ENCODE measurements at regions not wholly inside any gene's neighbourhood (a gene's known extent, or its start where the extent isn't known, plus 50 kb on each side); places are given as distances from the start of the nearest gene placed in this dataset.

- Histone ChIP-seq H3K36me3 (ENCODE audit: insufficient read depth, insufficient read length, low read length) (no peaks in the 10 kb centered on the region), H3K9me3 (ENCODE audit: insufficient read depth, low read length) (peaks cover 2% of the 10 kb centered on the region; the same call in 1 of the 2 replicates), H3K27me3 (ENCODE audit: insufficient read depth, insufficient read length) (peaks cover 6% of the 10 kb centered on the region), H3K4me1 (ENCODE audit: insufficient read depth, insufficient read length) (peaks cover 24% of the 10 kb centered on the region), H3K9ac (ENCODE audit: insufficient read length, low read depth) (no peak overlapping the region), H3K4me3 (ENCODE audit: insufficient read length, low read depth) (no peak overlapping the region)
- TF ChIP-seq YY1 (IDR thresholded peaks at IDR 0.05; ENCODE audit: insufficient read depth, insufficient read length) (no peak), ZNF274 (IDR thresholded peaks at IDR 0.05; ENCODE audit: low read depth, low read length) (no peak), SUZ12 (IDR thresholded peaks at IDR 0.05; ENCODE audit: extremely low read depth, insufficient read depth, insufficient read length) (no peak)
- DNase-seq (ENCODE audit: low read depth, low spot score): no peak
Observed at GRCh38 chr21:45347048-45347711, 57.8 kb upstream of the COL18A1 start.

DNA sequence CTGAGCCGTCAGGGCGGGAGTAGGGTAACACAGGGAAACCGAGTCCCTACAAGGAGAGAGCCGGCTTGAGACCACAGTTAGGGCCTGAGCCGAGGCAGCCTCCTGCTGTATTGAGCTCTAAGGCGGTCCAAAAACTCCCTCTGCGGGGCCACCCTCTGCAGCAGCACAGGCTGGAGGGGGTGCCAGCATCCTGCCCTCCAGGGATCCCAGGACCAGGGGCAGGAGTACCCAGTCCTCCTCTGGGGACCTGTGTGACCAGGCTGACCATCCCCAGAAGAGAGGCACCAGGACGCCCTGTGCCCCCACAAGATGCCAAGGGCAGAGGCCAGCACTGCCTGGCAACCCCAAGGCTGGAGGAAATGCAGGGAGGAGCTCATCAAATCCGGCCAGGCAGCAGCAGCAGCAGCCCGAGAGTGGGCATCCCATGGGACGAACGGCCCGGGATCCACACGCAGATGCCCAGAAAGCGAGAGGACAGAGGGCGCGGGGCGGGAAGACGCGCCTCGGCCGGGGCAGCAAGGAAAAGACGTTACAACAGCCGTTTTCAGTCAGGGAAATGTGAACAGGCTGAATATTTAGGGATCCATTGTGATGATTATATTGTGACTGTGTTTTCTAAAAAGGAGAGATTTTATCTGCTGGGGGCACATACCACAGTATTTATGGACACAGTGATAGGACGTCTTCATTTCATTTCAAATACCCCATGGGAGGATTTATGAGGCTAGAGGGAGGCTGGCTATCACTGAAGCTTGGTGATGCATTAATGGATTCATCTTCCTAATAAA lies 57.1 kb upstream of the COL18A1 start:
- Histone ChIP-seq H3K27me3 (ENCODE audit: insufficient read depth, insufficient read length) (peaks cover 6% of the 10 kb centered on the region), H3K9me3 (ENCODE audit: insufficient read depth, low read length) (no peaks in the 10 kb centered on the region), H3K4me3 (ENCODE audit: insufficient read length, low read depth) (no peak overlapping the region), H3K4me1 (ENCODE audit: insufficient read depth, insufficient read length) (peaks cover 24% of the 10 kb centered on the region), H3K36me3 (ENCODE audit: insufficient read depth, insufficient read length, low read length) (no peaks in the 10 kb centered on the region), H3K9ac (ENCODE audit: insufficient read length, low read depth) (peak overlapping the region; percentile 37)
- no peak for DNase-seq (ENCODE audit: low read depth, low spot score)
- no peak for TF ChIP-seq ZNF274 (IDR thresholded peaks at IDR 0.05; ENCODE audit: low read depth, low read length)
- TF ChIP-seq SUZ12 (IDR thresholded peaks at IDR 0.05; ENCODE audit: extremely low read depth, insufficient read depth, insufficient read length): no peak
- no peak for TF ChIP-seq YY1 (IDR thresholded peaks at IDR 0.05; ENCODE audit: insufficient read depth, insufficient read length)

- DNase-seq (ENCODE audit: low read depth, low spot score): no peak
- Histone ChIP-seq H3K4me3 (ENCODE audit: insufficient read length, low read depth) (no peak overlapping the region), H3K4me1 (ENCODE audit: insufficient read depth, insufficient read length) (peaks cover 31% of the 10 kb centered on the region)
Observed at GRCh38 chr21:45348591-45349327, 56.2 kb upstream of the COL18A1 start.

DNA sequence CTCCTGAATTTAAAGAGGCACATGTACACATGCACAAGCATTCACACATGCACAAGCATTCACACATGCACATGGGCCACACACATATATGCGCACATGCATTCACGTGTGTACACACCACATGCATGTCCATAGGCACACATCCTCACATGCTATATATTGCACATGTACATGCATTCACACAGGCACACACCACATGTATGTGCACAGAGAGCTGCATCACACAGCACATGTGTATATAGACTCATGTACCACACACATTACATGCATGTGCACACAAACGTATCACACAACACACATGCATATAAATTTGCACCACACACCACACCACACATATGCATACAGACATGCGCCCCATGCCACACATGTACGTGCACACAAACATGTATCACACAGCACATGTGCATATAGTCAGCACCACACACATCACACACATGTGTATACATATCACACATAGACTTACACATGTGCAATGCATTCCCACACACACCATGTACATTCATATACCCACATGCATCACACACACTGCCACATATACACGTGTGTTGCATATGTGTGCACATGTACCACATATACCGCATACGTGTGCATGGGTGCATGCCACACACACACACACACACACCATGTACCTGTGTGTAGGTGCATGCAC lies 54.6 kb upstream of the COL18A1 start:
- TF ChIP-seq YY1 (IDR thresholded peaks at IDR 0.05; ENCODE audit: insufficient read depth, insufficient read length) (no peak), SUZ12 (IDR thresholded peaks at IDR 0.05; ENCODE audit: extremely low read depth, insufficient read depth, insufficient read length) (no peak), ZNF274 (IDR thresholded peaks at IDR 0.05; ENCODE audit: low read depth, low read length) (no peak)
- H3K9me3 ChIP-seq (ENCODE audit: insufficient read depth, low read length): no peaks in the 10 kb centered on the region
- no peaks in the 10 kb centered on the region for H3K36me3 ChIP-seq (ENCODE audit: insufficient read depth, insufficient read length, low read length)
- H3K27me3 ChIP-seq (ENCODE audit: insufficient read depth, insufficient read length): peaks cover 6% of the 10 kb centered on the region
- H3K9ac ChIP-seq (ENCODE audit: insufficient read length, low read depth): no peak overlapping the region
- H3K4me1 ChIP-seq (ENCODE audit: insufficient read depth, insufficient read length): peaks cover 31% of the 10 kb centered on the region
- no peak for DNase-seq (ENCODE audit: low read depth, low spot score)
- H3K4me3 ChIP-seq (ENCODE audit: insufficient read length, low read depth): no peak overlapping the region

More at GRCh38 chr21:45348591-45349327, 56.2 kb upstream of the COL18A1 start:
- no peaks in the 10 kb centered on the region for H3K9me3 ChIP-seq (ENCODE audit: insufficient read depth, low read length)
- peaks cover 6% of the 10 kb centered on the region for H3K27me3 ChIP-seq (ENCODE audit: insufficient read depth, insufficient read length)
- H3K9ac ChIP-seq (ENCODE audit: insufficient read length, low read depth): no peak overlapping the region
- TF ChIP-seq ZNF274 (IDR thresholded peaks at IDR 0.05; ENCODE audit: low read depth, low read length): no peak
- TF ChIP-seq YY1 (IDR thresholded peaks at IDR 0.05; ENCODE audit: insufficient read depth, insufficient read length): no peak
- TF ChIP-seq SUZ12 (IDR thresholded peaks at IDR 0.05; ENCODE audit: extremely low read depth, insufficient read depth, insufficient read length): no peak
- no peaks in the 10 kb centered on the region for H3K36me3 ChIP-seq (ENCODE audit: insufficient read depth, insufficient read length, low read length)

DNA sequence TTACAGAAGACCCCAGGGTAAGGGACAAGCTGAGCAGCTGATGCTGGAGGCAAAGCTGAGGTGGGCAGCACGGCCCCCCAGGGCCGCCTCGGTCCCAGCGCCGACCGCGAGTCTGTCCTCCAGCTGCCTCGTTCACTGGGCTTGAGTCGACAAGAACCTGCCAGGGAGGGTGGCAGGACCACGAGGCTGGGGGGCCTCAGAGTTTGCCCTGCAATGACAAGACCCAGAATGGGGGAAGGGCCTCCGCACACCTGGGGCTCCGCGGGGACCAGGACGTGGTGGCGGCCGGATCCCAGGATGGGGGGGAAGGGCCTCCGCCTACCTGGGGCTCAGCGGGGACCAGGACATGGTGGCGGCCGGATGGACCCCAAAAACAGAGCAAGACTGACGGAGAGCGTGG lies 53.9 kb upstream of the COL18A1 start:
- TF ChIP-seq SUZ12 (IDR thresholded peaks at IDR 0.05; ENCODE audit: extremely low read depth, insufficient read depth, insufficient read length) (no peak), ZNF274 (IDR thresholded peaks at IDR 0.05; ENCODE audit: low read depth, low read length) (no peak)
- no peak for DNase-seq (ENCODE audit: low read depth, low spot score)
- no peaks in the 10 kb centered on the region for H3K9me3 ChIP-seq (ENCODE audit: insufficient read depth, low read length)
- peaks cover 32% of the 10 kb centered on the region for H3K4me1 ChIP-seq (ENCODE audit: insufficient read depth, insufficient read length)
- H3K4me3 ChIP-seq (ENCODE audit: insufficient read length, low read depth): no peak overlapping the region
- peaks cover 6% of the 10 kb centered on the region for H3K27me3 ChIP-seq (ENCODE audit: insufficient read depth, insufficient read length)
- no peak overlapping the region for H3K9ac ChIP-seq (ENCODE audit: insufficient read length, low read depth)
- H3K36me3 ChIP-seq (ENCODE audit: insufficient read depth, insufficient read length, low read length): no peaks in the 10 kb centered on the region

DNA sequence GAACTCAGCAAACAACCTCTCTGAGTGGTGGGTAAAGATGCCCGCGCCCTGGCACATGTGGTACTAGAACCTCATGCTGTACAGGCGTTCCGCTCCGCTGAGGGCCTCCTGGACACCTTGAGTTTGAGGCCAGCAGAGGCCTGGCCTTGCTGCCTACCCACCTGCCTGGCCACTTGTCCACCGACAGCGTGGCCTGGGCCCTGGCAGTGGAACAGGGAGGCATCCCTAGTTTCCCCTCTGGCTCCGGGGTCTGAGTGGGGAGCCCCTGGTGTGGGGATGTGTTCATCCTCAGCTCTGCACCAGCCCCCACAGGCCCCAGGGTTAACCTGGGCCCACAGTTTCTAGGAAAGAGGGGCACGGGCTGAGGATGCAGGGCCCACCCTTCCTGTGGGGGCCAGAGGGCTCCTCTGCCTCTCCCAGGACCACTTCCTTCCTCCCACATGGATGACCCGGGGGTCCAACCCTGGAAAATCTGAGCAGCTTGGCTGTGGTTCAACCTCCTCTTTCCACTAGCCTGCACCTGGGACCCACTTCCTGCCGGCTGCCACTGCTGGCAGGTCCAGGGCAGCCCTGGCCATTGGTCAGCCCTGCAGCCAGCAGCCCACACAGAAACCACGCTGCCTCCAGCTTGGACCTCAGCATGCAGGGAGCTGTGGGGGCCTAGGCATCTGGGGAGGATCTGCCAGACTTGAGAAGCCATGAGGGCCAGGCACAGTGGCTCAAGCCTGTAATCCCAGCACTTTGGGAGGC lies 53.3 kb upstream of the COL18A1 start:
- Histone ChIP-seq H3K4me1 (ENCODE audit: insufficient read depth, insufficient read length) (peaks cover 39% of the 10 kb centered on the region), H3K36me3 (ENCODE audit: insufficient read depth, insufficient read length, low read length) (no peaks in the 10 kb centered on the region), H3K9ac (ENCODE audit: insufficient read length, low read depth) (no peak overlapping the region), H3K4me3 (ENCODE audit: insufficient read length, low read depth) (no peak overlapping the region), H3K9me3 (ENCODE audit: insufficient read depth, low read length) (no peaks in the 10 kb centered on the region), H3K27me3 (ENCODE audit: insufficient read depth, insufficient read length) (peaks cover 6% of the 10 kb centered on the region)
- no peak for DNase-seq (ENCODE audit: low read depth, low spot score)
- no peak for TF ChIP-seq ZNF274 (IDR thresholded peaks at IDR 0.05; ENCODE audit: low read depth, low read length)
- no peak for TF ChIP-seq YY1 (IDR thresholded peaks at IDR 0.05; ENCODE audit: insufficient read depth, insufficient read length)
- TF ChIP-seq SUZ12 (IDR thresholded peaks at IDR 0.05; ENCODE audit: extremely low read depth, insufficient read depth, insufficient read length): no peak

Measured in NT2/D1 (cell line).